Astrocyte (in vitro differentiated cells and primary cell): ENCODE measurements at regions not wholly inside any gene's neighbourhood (a gene's known extent, or its start where the extent isn't known, plus 50 kb on each side); places are given as distances from the start of the nearest gene placed in this dataset.

Experiments used
- CTCF ChIP-seq: IDR thresholded peaks from 2 replicates; pipeline ENCODE4 v1.5.1; 2011; ENCODE audit warnings: low read depth, mild to moderate bottlenecking, inconsistent platforms, low read length, moderate library complexity; ENCODE audit not compliant: insufficient read depth
- EZH2 ChIP-seq: IDR thresholded peaks from 2 replicates; pipeline ENCODE4 v1.6.1; 2012; ENCODE audit warnings: mild to moderate bottlenecking, low read length, inconsistent platforms; ENCODE audit not compliant: insufficient read depth

GRCh38 chr13:38262211-38262610 lies 87.4 kb upstream of the UFM1 start:
- TF ChIP-seq CTCF (no peak), EZH2 (no peak)
